ENCODE measurements at regions not wholly inside any gene's neighbourhood (a gene's known extent, or its start where the extent isn't known, plus 50 kb on each side); places are given as distances from the start of the nearest gene placed in this dataset.

DNA sequence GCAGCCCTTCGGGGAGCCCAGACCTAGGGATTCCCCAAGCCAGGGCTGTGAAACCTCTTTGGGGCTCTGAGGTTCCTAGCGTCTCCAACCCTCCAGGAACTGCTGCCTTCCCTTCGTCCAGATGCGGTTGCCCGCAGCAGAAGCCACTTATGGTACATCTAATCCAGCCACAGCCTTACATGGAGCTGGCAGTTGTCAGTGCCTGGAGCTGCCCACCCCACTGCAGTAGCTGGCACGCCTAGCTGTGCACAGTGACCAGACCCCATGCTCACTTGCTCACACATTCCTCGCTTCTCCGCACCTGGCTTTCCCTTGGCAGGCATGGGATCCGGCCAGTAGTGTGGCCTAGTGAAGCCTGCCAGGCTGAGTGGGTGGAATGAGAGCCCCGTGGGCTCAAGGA is 547.6 kb downstream of the TBC1D32 start:
- Histone ChIP-seq H2AFZ (ENCODE audit: low read depth) (no peak overlapping the region), H3K79me2 (ENCODE audit: insufficient read depth, low read depth) (no peaks in the 10 kb centered on the region), H3K9ac (no peak overlapping the region), H3K27ac (no peak overlapping the region), H3K4me3 (IDR thresholded peaks at IDR 0.05; ENCODE audit: insufficient read depth, low read depth, low read length) (no peak overlapping the region), H3K4me2 (no peak overlapping the region), H3K36me3 (ENCODE audit: insufficient read depth) (no peaks in the 10 kb centered on the region), H3K27me3 (ENCODE audit: insufficient read depth, low read depth) (no peaks in the 10 kb centered on the region), H4K20me1 (ENCODE audit: insufficient read depth) (no peaks in the 10 kb centered on the region), H3K4me1 (ENCODE audit: low read depth, poor library complexity, severe bottlenecking) (no peaks in the 10 kb centered on the region)
- TF ChIP-seq, protein P1, sequence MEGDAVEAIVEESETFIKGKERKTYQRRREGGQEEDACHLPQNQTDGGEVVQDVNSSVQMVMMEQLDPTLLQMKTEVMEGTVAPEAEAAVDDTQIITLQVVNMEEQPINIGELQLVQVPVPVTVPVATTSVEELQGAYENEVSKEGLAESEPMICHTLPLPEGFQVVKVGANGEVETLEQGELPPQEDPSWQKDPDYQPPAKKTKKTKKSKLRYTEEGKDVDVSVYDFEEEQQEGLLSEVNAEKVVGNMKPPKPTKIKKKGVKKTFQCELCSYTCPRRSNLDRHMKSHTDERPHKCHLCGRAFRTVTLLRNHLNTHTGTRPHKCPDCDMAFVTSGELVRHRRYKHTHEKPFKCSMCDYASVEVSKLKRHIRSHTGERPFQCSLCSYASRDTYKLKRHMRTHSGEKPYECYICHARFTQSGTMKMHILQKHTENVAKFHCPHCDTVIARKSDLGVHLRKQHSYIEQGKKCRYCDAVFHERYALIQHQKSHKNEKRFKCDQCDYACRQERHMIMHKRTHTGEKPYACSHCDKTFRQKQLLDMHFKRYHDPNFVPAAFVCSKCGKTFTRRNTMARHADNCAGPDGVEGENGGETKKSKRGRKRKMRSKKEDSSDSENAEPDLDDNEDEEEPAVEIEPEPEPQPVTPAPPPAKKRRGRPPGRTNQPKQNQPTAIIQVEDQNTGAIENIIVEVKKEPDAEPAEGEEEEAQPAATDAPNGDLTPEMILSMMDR (conservative IDR thresholded peaks at IDR 0.05; ENCODE audit: low read depth, low read length) = no peak

DNA sequence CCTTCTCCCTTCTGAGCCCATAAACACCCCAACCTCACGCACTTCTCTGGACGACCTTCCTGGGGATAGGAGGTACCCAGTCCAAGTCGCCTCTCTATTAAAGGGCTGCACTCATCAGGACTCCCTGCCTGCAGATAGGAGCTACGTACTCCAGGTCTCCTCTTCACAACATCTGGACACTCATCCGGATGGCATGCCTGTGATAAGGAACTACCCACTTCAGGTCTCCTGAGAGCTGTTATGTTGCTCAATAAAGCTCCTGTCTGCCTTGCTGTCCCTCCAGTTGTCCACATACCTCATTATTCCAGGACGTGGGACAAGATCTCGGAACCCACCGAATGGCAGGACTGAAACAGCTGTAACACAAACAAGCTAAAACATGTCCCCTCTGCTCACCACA is 548.0 kb downstream of the TBC1D32 start:
- H3K4me1 ChIP-seq (ENCODE audit: low read depth, poor library complexity, severe bottlenecking) = no peaks in the 10 kb centered on the region
- TF ChIP-seq, protein P1 (conservative IDR thresholded peaks at IDR 0.05; ENCODE audit: low read depth, low read length) = no peak
- no peaks in the 10 kb centered on the region for H4K20me1 ChIP-seq (ENCODE audit: insufficient read depth)
- H2AFZ ChIP-seq (ENCODE audit: low read depth) = no peak overlapping the region
- H3K79me2 ChIP-seq (ENCODE audit: insufficient read depth, low read depth) = no peaks in the 10 kb centered on the region
- H3K4me3 ChIP-seq (IDR thresholded peaks at IDR 0.05; ENCODE audit: insufficient read depth, low read depth, low read length) = no peak overlapping the region
- H3K36me3 ChIP-seq (ENCODE audit: insufficient read depth) = no peaks in the 10 kb centered on the region
- H3K9ac ChIP-seq = no peak overlapping the region
- H3K4me2 ChIP-seq = no peak overlapping the region
- no peak overlapping the region for H3K27ac ChIP-seq
- no peaks in the 10 kb centered on the region for H3K27me3 ChIP-seq (ENCODE audit: insufficient read depth, low read depth)

DNA sequence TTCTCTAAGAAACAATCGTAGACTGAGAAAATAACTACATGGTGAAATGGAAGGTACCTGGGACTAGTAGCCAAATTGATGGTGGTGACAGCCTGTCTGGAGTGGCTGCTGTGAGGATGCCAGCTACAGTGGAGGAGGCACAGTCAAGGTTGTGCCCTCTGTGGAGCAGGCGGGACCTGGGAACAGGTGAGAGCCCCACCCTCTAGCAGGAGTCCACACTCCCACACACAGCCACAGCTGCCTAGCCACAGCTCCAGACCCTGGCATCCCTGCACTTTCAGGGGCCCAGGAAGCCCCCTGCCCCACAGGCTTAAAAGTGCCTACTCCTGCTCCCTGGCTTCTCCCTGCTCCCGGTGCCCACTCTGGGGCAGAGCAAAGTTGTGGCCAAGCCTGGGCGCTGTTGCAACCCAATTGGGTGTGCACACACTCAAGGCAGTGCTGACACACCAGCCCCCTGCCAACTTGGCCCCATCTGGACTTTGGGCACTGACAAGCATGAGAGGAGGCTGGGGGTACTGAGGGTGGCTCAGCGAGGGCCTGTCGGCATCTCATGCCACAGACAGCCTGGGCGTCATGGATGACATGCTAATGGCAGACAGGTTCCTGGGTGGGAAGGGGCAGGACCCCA is 548.7 kb downstream of the TBC1D32 start:
- H3K27ac ChIP-seq = no peak overlapping the region
- no peaks in the 10 kb centered on the region for H3K79me2 ChIP-seq (ENCODE audit: insufficient read depth, low read depth)
- no peaks in the 10 kb centered on the region for H4K20me1 ChIP-seq (ENCODE audit: insufficient read depth)
- H3K4me1 ChIP-seq (ENCODE audit: low read depth, poor library complexity, severe bottlenecking) = no peaks in the 10 kb centered on the region
- no peak overlapping the region for H2AFZ ChIP-seq (ENCODE audit: low read depth)
- TF ChIP-seq, protein P1 (conservative IDR thresholded peaks at IDR 0.05; ENCODE audit: low read depth, low read length) = no peak
- no peak overlapping the region for H3K9ac ChIP-seq
- H3K27me3 ChIP-seq (ENCODE audit: insufficient read depth, low read depth) = no peaks in the 10 kb centered on the region
- no peak overlapping the region for H3K4me3 ChIP-seq (IDR thresholded peaks at IDR 0.05; ENCODE audit: insufficient read depth, low read depth, low read length)
- no peak overlapping the region for H3K4me2 ChIP-seq
- H3K36me3 ChIP-seq (ENCODE audit: insufficient read depth) = no peaks in the 10 kb centered on the region

DNA sequence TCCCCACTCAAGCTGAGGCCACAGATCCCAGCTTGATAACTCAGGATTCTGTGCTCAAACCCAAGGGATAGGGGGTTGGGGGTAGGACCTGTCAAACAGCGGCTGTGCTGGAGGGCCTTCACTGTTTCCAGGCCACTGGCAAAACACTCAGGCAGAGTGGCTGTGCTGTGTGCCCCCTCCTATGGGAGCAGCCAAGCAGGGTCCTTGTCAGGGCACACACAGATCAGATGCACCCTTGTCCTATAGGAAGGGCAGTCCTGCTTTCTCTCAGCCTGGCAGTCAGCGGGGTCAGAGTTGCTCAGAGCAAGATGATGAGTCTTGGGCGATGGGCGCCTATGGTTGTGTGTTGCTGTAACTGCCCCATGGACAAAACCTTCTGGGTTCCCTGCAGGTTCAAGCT is 554.8 kb downstream of the TBC1D32 start:
- H3K4me3 ChIP-seq (IDR thresholded peaks at IDR 0.05; ENCODE audit: insufficient read depth, low read depth, low read length) = no peak overlapping the region
- H4K20me1 ChIP-seq (ENCODE audit: insufficient read depth) = no peaks in the 10 kb centered on the region
- H3K4me1 ChIP-seq (ENCODE audit: low read depth, poor library complexity, severe bottlenecking) = no peaks in the 10 kb centered on the region
- no peak overlapping the region for H2AFZ ChIP-seq (ENCODE audit: low read depth)
- no peaks in the 10 kb centered on the region for H3K27me3 ChIP-seq (ENCODE audit: insufficient read depth, low read depth)
- no peak overlapping the region for H3K9ac ChIP-seq
- TF ChIP-seq, protein P1 (conservative IDR thresholded peaks at IDR 0.05; ENCODE audit: low read depth, low read length) = no peak
- H3K79me2 ChIP-seq (ENCODE audit: insufficient read depth, low read depth) = no peaks in the 10 kb centered on the region
- no peaks in the 10 kb centered on the region; the same call in 1 of the 2 replicates for H3K36me3 ChIP-seq (ENCODE audit: insufficient read depth)
- H3K27ac ChIP-seq = no peak overlapping the region
- no peak overlapping the region for H3K4me2 ChIP-seq

Measured in KMS-11 (cell line).